Adrenal gland (tissue), 5 donors: ENCODE measurements at regions not wholly inside any gene's neighbourhood (a gene's known extent, or its start where the extent isn't known, plus 50 kb on each side); places are given as distances from the start of the nearest gene placed in this dataset.

Experiments used
- POLR2A ChIP-seq, 2 donors: fragments of 450-650 bp; IDR thresholded peaks; one replicate each; pipeline ENCODE4 v1.6.1; 2017; ENCODE audit warnings: antibody characterized with exemption in 2 of 2, mild to moderate bottlenecking in 2 of 2, moderate library complexity in 1 of 2
- TF ChIP-seq, protein P1 (sequence below), 6 experiments: fragments of 450-650 bp in 4 of 6; fragments of 200-600 bp in 2 of 6; sonication (generic) in 1 of 6; IDR thresholded peaks; 1 replicate in 5 of 6; 2 replicates in 1 of 6; pipeline versions ENCODE4 v1.5.1 to v1.8.0; 2016 to 2021; ENCODE audit warnings: antibody characterized with exemption in 6 of 6, mild to moderate bottlenecking in 2 of 6, moderate library complexity in 1 of 6
- donor health status: DM: no; HTN: no; CAD: no.

DNA sequence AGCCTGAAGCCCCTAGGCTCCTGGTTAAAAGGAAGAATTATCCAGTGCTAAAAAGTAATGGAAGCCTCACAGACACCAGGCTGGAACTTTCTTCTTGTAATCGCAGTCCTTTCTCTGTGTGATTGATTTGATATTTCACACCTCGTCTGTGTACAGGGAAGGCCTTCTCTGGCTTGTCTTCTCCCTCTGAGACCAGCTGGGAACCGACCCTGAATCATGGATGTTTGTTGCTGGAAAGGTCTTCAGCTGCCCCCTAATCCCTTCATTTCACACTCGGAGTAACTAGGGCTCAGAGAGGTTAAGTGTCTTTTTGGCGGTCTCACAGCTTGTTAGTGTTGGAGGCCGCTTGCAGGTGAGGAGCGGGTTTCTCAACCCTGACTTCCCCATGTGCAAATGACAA lies 500.2 kb upstream of the CDH4 start:
- no peak for TF ChIP-seq POLR2A (IDR thresholded peaks at IDR 0.05)
- TF ChIP-seq, protein P1, sequence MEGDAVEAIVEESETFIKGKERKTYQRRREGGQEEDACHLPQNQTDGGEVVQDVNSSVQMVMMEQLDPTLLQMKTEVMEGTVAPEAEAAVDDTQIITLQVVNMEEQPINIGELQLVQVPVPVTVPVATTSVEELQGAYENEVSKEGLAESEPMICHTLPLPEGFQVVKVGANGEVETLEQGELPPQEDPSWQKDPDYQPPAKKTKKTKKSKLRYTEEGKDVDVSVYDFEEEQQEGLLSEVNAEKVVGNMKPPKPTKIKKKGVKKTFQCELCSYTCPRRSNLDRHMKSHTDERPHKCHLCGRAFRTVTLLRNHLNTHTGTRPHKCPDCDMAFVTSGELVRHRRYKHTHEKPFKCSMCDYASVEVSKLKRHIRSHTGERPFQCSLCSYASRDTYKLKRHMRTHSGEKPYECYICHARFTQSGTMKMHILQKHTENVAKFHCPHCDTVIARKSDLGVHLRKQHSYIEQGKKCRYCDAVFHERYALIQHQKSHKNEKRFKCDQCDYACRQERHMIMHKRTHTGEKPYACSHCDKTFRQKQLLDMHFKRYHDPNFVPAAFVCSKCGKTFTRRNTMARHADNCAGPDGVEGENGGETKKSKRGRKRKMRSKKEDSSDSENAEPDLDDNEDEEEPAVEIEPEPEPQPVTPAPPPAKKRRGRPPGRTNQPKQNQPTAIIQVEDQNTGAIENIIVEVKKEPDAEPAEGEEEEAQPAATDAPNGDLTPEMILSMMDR (IDR thresholded peaks at IDR 0.05) = no peak
